Karpas-422 (cell line): ENCODE measurements at regions not wholly inside any gene's neighbourhood (a gene's known extent, or its start where the extent isn't known, plus 50 kb on each side); places are given as distances from the start of the nearest gene placed in this dataset.
A peak's percentile ranks its signal among the peaks of the same experiment; 100 is the strongest.
"Not testable (repeated sequence)": the region's sequence is repeated elsewhere in the genome, so short reads cannot be mapped to it uniquely, and the experiment has no call there.

Experiments used
- DNase-seq: peaks from one replicate; pipeline ENCODE4 v3.0.0-alpha.2; 2015
- H2AFZ ChIP-seq: fragments of 200-600 bp; sonication (generic); 2 replicates; pipeline ENCODE4 v1.6.1; 2014; ENCODE audit warnings: antibody characterized with exemption, low read length, mixed read lengths
- H3K27ac ChIP-seq: fragments of 200-600 bp; sonication (generic); 2 replicates; pipeline ENCODE4 v1.5.1; 2014; ENCODE audit warnings: mild to moderate bottlenecking, low read length, moderate library complexity
- H3K27me3 ChIP-seq: fragments of 200-600 bp; sonication (generic); 2 replicates; pipeline ENCODE4 v1.6.1; 2014; ENCODE audit warnings: low read length, mixed read lengths
- H3K36me3 ChIP-seq: fragments of 200-600 bp; sonication (generic); 2 replicates; pipeline ENCODE4 v1.6.1; 2014; ENCODE audit warnings: low read length, mixed read lengths; ENCODE audit not compliant: insufficient read depth
- H3K4me1 ChIP-seq: fragments of 200-600 bp; sonication (generic); 2 replicates; pipeline ENCODE4 v1.6.1; 2014; ENCODE audit warnings: mild to moderate bottlenecking, low read length, mixed read lengths
- H3K4me2 ChIP-seq: fragments of 200-600 bp; sonication (generic); 2 replicates; pipeline ENCODE4 v1.6.1; 2014; ENCODE audit warnings: low read length, low read depth, mild to moderate bottlenecking; ENCODE audit not compliant: poor library complexity, severe bottlenecking
- H3K4me3 ChIP-seq: fragments of 200-600 bp; sonication (generic); 2 replicates; pipeline ENCODE4 v1.5.1; 2014; ENCODE audit warnings: mild to moderate bottlenecking, antibody characterized with exemption, low read length, mixed read lengths
- H3K79me2 ChIP-seq: fragments of 200-600 bp; sonication (generic); 2 replicates; pipeline ENCODE4 v1.6.1; 2014; ENCODE audit warnings: mild to moderate bottlenecking, low read length, mixed read lengths
- H3K9ac ChIP-seq: fragments of 200-600 bp; sonication (generic); 2 replicates; pipeline ENCODE4 v1.6.0; 2014; ENCODE audit warnings: low read length
- H3K9me2 ChIP-seq: fragments of 200-600 bp; sonication (generic), shearing (Covaris generic); replicated peaks from 2 replicates; pipeline ENCODE4 v1.6.0; 2014; ENCODE audit warnings: mild to moderate bottlenecking, low read length, moderate library complexity; ENCODE audit not compliant: insufficient read depth
- H3K9me3 ChIP-seq: fragments of 300-700, 200-600 bp; sonication (generic); 2 replicates; pipeline ENCODE4 v1.6.1; 2014; ENCODE audit warnings: low read length, mixed read lengths
- H4K20me1 ChIP-seq: fragments of 200-600 bp; sonication (generic); 2 replicates; pipeline ENCODE4 v1.6.1; 2014; ENCODE audit warnings: mild to moderate bottlenecking, antibody characterized with exemption, low read length, low read depth; ENCODE audit not compliant: insufficient read depth

DNA sequence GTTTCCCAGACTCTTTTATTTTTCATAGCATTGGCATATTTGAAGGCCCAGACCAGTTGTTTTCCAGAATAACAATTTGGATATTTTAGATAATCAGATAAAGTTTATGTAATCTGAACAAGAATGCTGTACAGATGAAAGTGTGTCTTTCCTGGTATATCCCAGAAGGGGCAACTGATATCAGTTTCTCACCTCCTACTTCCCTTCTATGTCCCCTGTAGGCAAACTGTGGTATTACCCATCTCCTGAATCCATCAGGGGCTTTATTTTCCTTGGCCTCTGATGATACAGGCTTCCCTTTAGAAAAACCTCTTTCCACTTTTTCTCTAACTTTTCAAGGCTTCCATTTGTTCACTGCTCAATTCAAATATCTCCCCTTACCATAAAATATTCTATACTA is 87.5 kb upstream of the RGS1 start:
- Histone ChIP-seq H3K4me3 (no peak overlapping the region), H3K36me3 (no peaks in the 10 kb centered on the region), H3K27me3 (no peaks in the 10 kb centered on the region), H3K9ac (no peak overlapping the region), H3K9me3 (no peaks in the 10 kb centered on the region), H3K79me2 (no peaks in the 10 kb centered on the region), H3K27ac (no peak overlapping the region), H3K9me2 (no peaks in the 10 kb centered on the region), H3K4me2 (no peak overlapping the region), H4K20me1 (no peaks in the 10 kb centered on the region), H3K4me1 (peaks cover 23% of the 10 kb centered on the region), H2AFZ (no peak overlapping the region)
- no peak for DNase-seq

DNA sequence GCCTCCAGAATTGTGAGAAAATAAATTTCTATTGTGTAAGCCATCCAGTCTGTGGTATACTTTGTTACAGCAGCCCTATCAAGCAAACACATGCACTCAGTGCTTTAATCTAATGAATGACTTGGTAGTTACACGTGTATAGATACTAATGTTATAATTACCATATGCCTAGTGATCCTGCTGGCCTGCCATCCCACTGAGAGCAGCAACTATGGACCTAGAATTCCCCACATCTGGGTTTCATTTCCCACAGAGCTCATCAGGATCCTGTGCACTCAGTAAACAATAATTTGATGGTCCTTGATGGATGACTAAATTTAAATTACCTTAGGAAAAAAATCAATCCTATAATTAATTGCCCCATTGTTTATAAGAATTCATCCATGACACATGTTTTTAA is 86.5 kb upstream of the RGS1 start:
- Histone ChIP-seq H4K20me1 (no peaks in the 10 kb centered on the region), H3K4me1 (peaks cover 23% of the 10 kb centered on the region), H3K4me2 (no peak overlapping the region), H3K79me2 (no peaks in the 10 kb centered on the region), H3K27ac (0 out of 2 replicates have a peak overlapping the region, but pooled peaks have one; percentile 8), H3K4me3 (no peak overlapping the region), H3K9ac (no peak overlapping the region), H3K9me3 (no peaks in the 10 kb centered on the region), H2AFZ (peak overlapping the region; percentile 57), H3K27me3 (no peaks in the 10 kb centered on the region), H3K9me2 (no peaks in the 10 kb centered on the region), H3K36me3 (no peaks in the 10 kb centered on the region)
- no peak for DNase-seq

DNA sequence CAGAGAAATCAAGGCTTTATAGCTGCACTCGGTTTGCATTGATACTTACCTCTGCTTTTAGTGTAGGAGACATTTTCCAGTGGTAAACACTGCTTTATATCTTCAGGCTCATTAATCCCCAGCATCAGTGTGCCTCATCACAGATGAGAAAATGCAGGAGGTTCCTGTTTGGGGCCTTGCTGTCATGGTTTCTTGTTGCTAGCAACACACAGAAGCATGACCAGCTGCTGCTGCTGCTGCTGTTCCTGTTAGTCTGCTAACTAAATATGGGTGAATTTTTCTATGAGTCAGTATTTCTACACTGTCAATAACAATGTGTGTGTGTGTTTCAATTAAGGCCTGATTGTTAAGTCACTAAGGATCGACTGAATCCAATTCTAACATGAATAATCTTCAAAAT is 85.8 kb upstream of the RGS1 start:
- Histone ChIP-seq H3K27me3 (no peaks in the 10 kb centered on the region), H3K9me3 (no peaks in the 10 kb centered on the region), H3K9ac (no peak overlapping the region), H3K4me3 (no peak overlapping the region), H3K36me3 (no peaks in the 10 kb centered on the region), H3K27ac (0 out of 2 replicates have a peak overlapping the region, but pooled peaks have one; percentile 8), H2AFZ (peak overlapping the region; percentile 40), H3K4me1 (peaks cover 23% of the 10 kb centered on the region), H3K4me2 (no peak overlapping the region), H3K79me2 (no peaks in the 10 kb centered on the region), H4K20me1 (no peaks in the 10 kb centered on the region), H3K9me2 (no peaks in the 10 kb centered on the region)
- peak; percentile 67 for DNase-seq

DNA sequence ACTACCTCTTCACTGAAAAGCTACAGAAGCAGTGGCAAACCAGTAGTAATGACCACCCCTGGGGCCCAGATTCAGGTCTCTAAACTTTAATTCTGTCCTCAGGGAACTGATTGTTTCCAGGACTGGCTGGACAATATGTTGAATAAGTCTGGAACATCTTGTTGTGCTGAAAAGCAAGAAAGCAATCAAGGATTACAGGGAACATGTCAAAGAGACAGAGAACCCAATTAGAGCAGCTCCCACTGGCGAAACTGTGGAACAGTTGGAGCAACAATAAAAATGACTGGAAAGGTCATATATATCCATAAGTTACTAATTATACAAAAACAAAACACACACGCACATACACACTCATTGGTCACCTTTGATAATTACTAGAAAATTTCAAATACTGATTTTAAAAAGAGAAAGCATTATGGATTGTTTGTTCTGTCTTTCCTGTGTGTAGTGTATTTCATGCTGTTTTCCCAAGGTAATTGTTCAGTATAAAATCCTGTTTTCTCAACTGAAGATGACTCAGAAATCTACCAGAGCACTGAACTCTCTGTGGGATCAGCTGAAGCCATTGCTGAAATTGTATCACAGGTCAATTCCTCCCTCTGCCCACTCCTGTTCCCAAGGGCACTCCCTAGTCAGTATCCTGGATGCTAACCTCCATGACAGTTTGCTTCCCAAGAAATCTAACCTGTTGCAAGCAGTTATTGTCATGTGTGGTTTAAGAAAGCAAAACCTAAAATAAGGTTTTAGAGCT is 83.6 kb upstream of the RGS1 start:
- DNase-seq: no peak
- no peaks in the 10 kb centered on the region for H3K9me3 ChIP-seq
- H3K27me3 ChIP-seq: no peaks in the 10 kb centered on the region
- H4K20me1 ChIP-seq: no peaks in the 10 kb centered on the region
- H3K4me2 ChIP-seq: no peak overlapping the region
- H3K4me3 ChIP-seq: no peak overlapping the region
- no peak overlapping the region for H3K9ac ChIP-seq
- no peak overlapping the region for H2AFZ ChIP-seq
- H3K36me3 ChIP-seq: no peaks in the 10 kb centered on the region
- H3K27ac ChIP-seq: no peak overlapping the region
- no peaks in the 10 kb centered on the region for H3K9me2 ChIP-seq
- H3K79me2 ChIP-seq: no peaks in the 10 kb centered on the region
- H3K4me1 ChIP-seq: peaks cover 23% of the 10 kb centered on the region

DNA sequence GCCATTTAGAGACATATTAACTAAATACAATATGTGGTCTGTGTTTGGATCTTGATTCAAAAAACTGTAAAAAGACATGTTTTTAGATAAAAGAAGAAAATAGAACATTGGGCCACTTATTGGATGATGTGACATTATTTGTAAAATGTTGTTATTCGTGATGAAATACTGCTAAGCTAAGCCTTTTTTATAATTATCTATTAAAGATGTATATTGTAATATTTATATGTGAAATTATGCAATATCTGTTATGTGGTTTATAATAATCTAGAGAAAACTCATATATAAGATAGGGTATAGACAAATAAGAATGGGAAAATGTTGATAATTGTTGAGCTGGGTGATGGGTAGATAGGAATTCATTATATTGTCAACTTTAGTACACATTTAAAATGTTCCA is 82.0 kb upstream of the RGS1 start:
- H3K9ac ChIP-seq: no peak overlapping the region
- no peak for DNase-seq
- H2AFZ ChIP-seq: no peak overlapping the region
- peaks cover 22% of the 10 kb centered on the region for H3K4me1 ChIP-seq
- H3K27me3 ChIP-seq: no peaks in the 10 kb centered on the region
- no peak overlapping the region for H3K4me3 ChIP-seq
- no peaks in the 10 kb centered on the region for H3K9me3 ChIP-seq
- no peaks in the 10 kb centered on the region for H3K36me3 ChIP-seq
- H3K27ac ChIP-seq: no peak overlapping the region
- no peak overlapping the region for H3K4me2 ChIP-seq
- no peaks in the 10 kb centered on the region for H4K20me1 ChIP-seq
- H3K9me2 ChIP-seq: no peaks in the 10 kb centered on the region
- no peaks in the 10 kb centered on the region for H3K79me2 ChIP-seq

DNA sequence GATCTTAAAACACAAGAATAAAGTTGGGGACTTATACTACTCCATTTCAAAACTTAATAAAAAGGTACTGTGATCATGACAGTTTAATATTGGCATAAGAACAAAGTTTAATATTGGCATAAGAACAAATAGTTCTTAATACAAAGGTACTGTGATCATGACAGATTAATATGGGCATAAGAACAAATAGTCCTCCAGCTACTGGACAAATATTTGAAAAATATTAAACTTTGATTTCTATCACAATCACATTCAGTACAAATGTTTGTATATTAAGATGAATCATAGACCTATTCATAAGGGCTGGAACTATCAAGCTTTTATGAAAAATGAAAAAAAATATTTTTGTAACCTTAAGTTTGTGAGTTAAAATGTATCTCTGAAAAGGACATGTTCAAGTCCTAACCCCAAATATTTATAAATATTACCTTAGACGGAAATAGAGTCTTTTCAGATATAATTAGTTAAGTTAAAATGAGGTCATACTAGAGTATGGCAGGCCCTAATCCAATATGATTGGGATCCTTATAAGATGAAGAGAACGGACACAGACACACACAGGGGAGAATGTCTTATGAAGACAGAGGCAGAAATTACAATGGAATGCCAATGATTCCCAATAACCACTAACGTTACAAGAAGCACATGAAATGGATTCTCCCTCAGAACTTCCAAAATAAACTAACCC is 79.1 kb upstream of the RGS1 start:
- H2AFZ ChIP-seq: no peak overlapping the region
- no peaks in the 10 kb centered on the region for H3K36me3 ChIP-seq
- H3K79me2 ChIP-seq: no peaks in the 10 kb centered on the region
- no peak overlapping the region for H3K9ac ChIP-seq
- H3K4me2 ChIP-seq: no peak overlapping the region
- no peaks in the 10 kb centered on the region for H3K27me3 ChIP-seq
- H3K4me1 ChIP-seq: no peaks in the 10 kb centered on the region
- no peaks in the 10 kb centered on the region for H3K9me3 ChIP-seq
- H3K4me3 ChIP-seq: no peak overlapping the region
- H3K27ac ChIP-seq: no peak overlapping the region
- H4K20me1 ChIP-seq: no peaks in the 10 kb centered on the region
- no peaks in the 10 kb centered on the region for H3K9me2 ChIP-seq
- DNase-seq: no peak

DNA sequence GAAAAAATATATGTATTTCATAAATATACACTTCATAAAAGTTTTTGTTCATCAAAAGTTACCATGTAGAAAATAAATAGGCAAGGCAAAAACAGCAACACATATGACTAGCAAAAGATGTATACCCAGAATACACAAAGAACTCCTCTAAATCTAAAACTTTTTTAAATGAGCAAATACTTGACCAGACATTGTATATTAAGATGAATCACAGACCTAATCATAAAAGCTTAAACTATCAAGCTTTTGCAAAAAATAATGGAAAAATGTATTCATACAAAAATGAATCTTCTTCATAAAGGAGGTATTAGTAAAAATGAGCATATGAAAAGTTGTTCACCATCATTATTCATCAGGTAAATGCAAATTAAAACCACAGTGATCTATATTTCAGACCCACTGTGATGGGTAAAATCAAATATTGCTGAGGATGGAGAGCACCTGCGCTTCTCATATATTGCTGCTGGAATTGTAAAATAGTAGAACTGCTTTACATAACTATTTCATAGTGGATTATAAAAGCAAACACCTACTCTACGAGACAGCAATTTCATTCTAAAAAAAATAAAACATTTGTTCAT is 78.3 kb upstream of the RGS1 start:
- no peak overlapping the region for H3K27ac ChIP-seq
- no peaks in the 10 kb centered on the region for H3K27me3 ChIP-seq
- H3K36me3 ChIP-seq: no peaks in the 10 kb centered on the region
- no peaks in the 10 kb centered on the region for H3K79me2 ChIP-seq
- no peak for DNase-seq
- no peaks in the 10 kb centered on the region for H4K20me1 ChIP-seq
- H3K9ac ChIP-seq: no peak overlapping the region
- no peak overlapping the region for H2AFZ ChIP-seq
- no peaks in the 10 kb centered on the region for H3K9me3 ChIP-seq
- H3K4me1 ChIP-seq: no peaks in the 10 kb centered on the region
- H3K9me2 ChIP-seq: no peaks in the 10 kb centered on the region
- no peak overlapping the region for H3K4me2 ChIP-seq
- H3K4me3 ChIP-seq: no peak overlapping the region

DNA sequence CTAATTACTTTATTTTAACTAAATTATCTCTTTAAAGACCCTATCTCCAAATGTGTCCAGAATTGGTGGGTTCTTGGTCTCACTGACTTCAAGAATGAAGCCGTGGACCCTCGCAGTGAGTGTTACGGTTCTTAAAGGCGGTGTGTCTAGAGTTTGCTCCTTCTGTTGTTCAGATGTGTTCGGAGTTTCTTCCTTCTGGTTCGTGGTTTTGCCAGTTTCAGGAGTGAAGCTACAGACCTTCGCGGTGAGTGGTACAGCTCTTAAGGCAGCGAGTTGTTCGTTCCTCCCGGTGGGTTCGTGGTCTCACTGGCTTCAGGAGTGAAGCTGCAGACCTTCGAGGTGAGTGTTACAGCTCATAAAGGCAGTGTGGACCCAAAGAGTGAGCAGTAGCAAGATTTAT is 77.5 kb upstream of the RGS1 start:
- H3K9me2 ChIP-seq, H3K4me1 ChIP-seq, H3K9ac ChIP-seq, H2AFZ ChIP-seq, H3K79me2 ChIP-seq, H3K27me3 ChIP-seq, H3K4me2 ChIP-seq, H3K36me3 ChIP-seq, H3K27ac ChIP-seq, DNase-seq, H3K4me3 ChIP-seq, H4K20me1 ChIP-seq, H3K9me3 ChIP-seq: not testable (repeated sequence)
